GM23338 (cell line): ENCODE measurements at regions not wholly inside any gene's neighbourhood (a gene's known extent, or its start where the extent isn't known, plus 50 kb on each side); places are given as distances from the start of the nearest gene placed in this dataset.

Experiments used
- ATAC-seq: fragments of 200-7000 bp; cut with Tn5 transposase; 3 replicates; pipeline ENCODE4 v1.9.1; 2020
- DNase-seq: peaks from one replicate; pipeline ENCODE4 v3.0.0-alpha.2; 2015; ENCODE audit warnings: low spot score
- H2AFZ ChIP-seq: fragments of 200-600 bp; sonication (generic); 2 replicates; pipeline ENCODE4 v1.8.0; 2016; ENCODE audit warnings: antibody characterized with exemption, mild to moderate bottlenecking, moderate library complexity
- H3F3A ChIP-seq: fragments of 200-600 bp; sonication (generic); replicated peaks from 2 replicates; pipeline ENCODE4 v1.8.0; 2017; ENCODE audit warnings: antibody characterized with exemption, mixed run types, low read depth
- H3K27ac ChIP-seq: fragments of 200-600 bp; sonication (generic); 2 replicates; pipeline ENCODE4 v1.6.1; 2016; ENCODE audit warnings: low read depth
- H3K27me3 ChIP-seq: fragments of 200-600 bp; sonication (generic); 2 replicates; pipeline ENCODE4 v1.8.0; 2016; ENCODE audit warnings: mild to moderate bottlenecking, mixed run types, moderate library complexity; ENCODE audit not compliant: insufficient read depth
- H3K36me3 ChIP-seq: fragments of 200-600 bp; sonication (generic); 2 replicates; pipeline ENCODE4 v1.8.0; 2016; ENCODE audit warnings: mild to moderate bottlenecking; ENCODE audit not compliant: insufficient read depth
- H3K4me1 ChIP-seq: fragments of 200-600 bp; sonication (generic); 2 replicates; pipeline ENCODE4 v1.8.0; 2016; ENCODE audit warnings: mild to moderate bottlenecking, moderate library complexity; ENCODE audit not compliant: insufficient read depth
- H3K4me2 ChIP-seq: fragments of 200-600 bp; sonication (generic); 2 replicates; pipeline ENCODE4 v1.7.1; 2017; ENCODE audit warnings: mixed run types
- H3K4me3 ChIP-seq: fragments of 200-600 bp; sonication (generic); 2 replicates; pipeline ENCODE4 v1.6.1; 2016; ENCODE audit warnings: mixed run types
- H3K79me2 ChIP-seq: fragments of 200-600 bp; sonication (generic); replicated peaks from 2 replicates; pipeline ENCODE4 v1.8.0; 2017; ENCODE audit warnings: mild to moderate bottlenecking; ENCODE audit not compliant: insufficient read depth
- H3K9me2 ChIP-seq: fragments of 200-600 bp; sonication (generic); 2 replicates; pipeline ENCODE4 v1.8.0; 2017; ENCODE audit not compliant: insufficient read depth
- H4K20me1 ChIP-seq: fragments of 200-600 bp; sonication (generic); replicated peaks from 2 replicates; pipeline ENCODE4 v1.8.0; 2017; ENCODE audit warnings: mild to moderate bottlenecking; ENCODE audit not compliant: insufficient read depth
- H3K27ac Mint-ChIP-seq: 2 replicates; pipeline ENCODE4 v1.8.0; 2020; ENCODE audit warnings: inconsistent platforms, mild to moderate bottlenecking, moderate library complexity, mixed read lengths
- H3K27me3 Mint-ChIP-seq: 3 replicates; pipeline ENCODE4 v1.8.0; 2022; ENCODE audit warnings: low read depth, mild to moderate bottlenecking, moderate library complexity, mixed read lengths, inconsistent platforms; ENCODE audit not compliant: insufficient read depth, poor library complexity
- H3K36me3 Mint-ChIP-seq: 3 replicates; pipeline ENCODE4 v1.8.0; 2021; ENCODE audit warnings: low read depth, mild to moderate bottlenecking, inconsistent platforms, moderate library complexity, mixed read lengths
- H3K4me1 Mint-ChIP-seq: 3 replicates; pipeline ENCODE4 v1.8.0; 2020; ENCODE audit warnings: mild to moderate bottlenecking, inconsistent platforms, mixed read lengths
- H3K4me3 Mint-ChIP-seq: 3 replicates; pipeline ENCODE4 v1.8.0; 2021; ENCODE audit warnings: moderate library complexity, mild to moderate bottlenecking, inconsistent platforms, mixed read lengths
- H3K9me3 Mint-ChIP-seq: 3 replicates; pipeline ENCODE4 v1.8.0; 2020; ENCODE audit warnings: moderate library complexity, mild to moderate bottlenecking, inconsistent platforms, mixed read lengths
- EZH2phosphoT487 ChIP-seq: fragments of 200-600 bp; sonication (generic); IDR thresholded peaks from one replicate; pipeline ENCODE4 v1.8.1; 2018; ENCODE audit warnings: antibody characterized with exemption; ENCODE audit not compliant: unreplicated experiment
- NANOG ChIP-seq: IDR thresholded peaks from 2 replicates; pipeline ENCODE4 v1.6.1; 2016; ENCODE audit warnings: antibody characterized with exemption, borderline replicate concordance
- REST ChIP-seq: IDR thresholded peaks from one replicate; pipeline ENCODE4 v1.6.1; 2018; ENCODE audit warnings: antibody characterized with exemption; ENCODE audit not compliant: unreplicated experiment
- ZNF114 ChIP-seq: fragments of 250-450 bp; sonication (Bioruptor Pico); IDR thresholded peaks from 2 replicates; pipeline ENCODE4 v1.5.0; 2020; ENCODE audit warnings: mild to moderate bottlenecking, moderate library complexity
- ZNF462 ChIP-seq: fragments of 250-450 bp; sonication (Bioruptor Pico); IDR thresholded peaks from 2 replicates; pipeline ENCODE4 v1.5.0; 2020; ENCODE audit warnings: mild to moderate bottlenecking, moderate library complexity

- peaks cover 24% of the 10 kb centered on the region for H3K9me3 Mint-ChIP-seq
- Histone ChIP-seq H3K79me2 (no peaks in the 10 kb centered on the region), H3K9me2 (no peaks in the 10 kb centered on the region), H3K36me3 (peaks cover 6% of the 10 kb centered on the region; the same call in 1 of the 2 replicates), H3K27me3 (no peaks in the 10 kb centered on the region), H2AFZ (no peak overlapping the region), H3K4me1 (no peaks in the 10 kb centered on the region; the same call in 1 of the 2 replicates), H4K20me1 (no peaks in the 10 kb centered on the region), H3K4me2 (no peak overlapping the region), H3K27ac (no peak overlapping the region), H3F3A (no peaks in the 10 kb centered on the region), H3K4me3 (no peak overlapping the region)
- no peaks in the 10 kb centered on the region for H3K27me3 Mint-ChIP-seq
- H3K4me3 Mint-ChIP-seq: no peak overlapping the region
- no peak overlapping the region for H3K27ac Mint-ChIP-seq
- no peaks in the 10 kb centered on the region for H3K4me1 Mint-ChIP-seq
- DNase-seq: no peak
- H3K36me3 Mint-ChIP-seq: peaks cover 10% of the 10 kb centered on the region
- TF ChIP-seq EZH2phosphoT487 (no peak), REST (no peak), NANOG (no peak), ZNF462 (CRISPR knock-in tag) (no peak), ZNF114 (no peak)
- ATAC-seq: no peak
These were observed 305.0 kb downstream of the TENT4A start for GRCh38 chr5:7018198-7018597.
